Inferior parietal cortex (tissue), 1 donor: ENCODE measurements at regions not wholly inside any gene's neighbourhood (a gene's known extent, or its start where the extent isn't known, plus 50 kb on each side); places are given as distances from the start of the nearest gene placed in this dataset.

ENCODE experiments used
- DNase-seq: peaks from one replicate; pipeline ENCODE4 v3.0.0-alpha.2; 2016; ENCODE audit errors: extremely low spot score

DNA sequence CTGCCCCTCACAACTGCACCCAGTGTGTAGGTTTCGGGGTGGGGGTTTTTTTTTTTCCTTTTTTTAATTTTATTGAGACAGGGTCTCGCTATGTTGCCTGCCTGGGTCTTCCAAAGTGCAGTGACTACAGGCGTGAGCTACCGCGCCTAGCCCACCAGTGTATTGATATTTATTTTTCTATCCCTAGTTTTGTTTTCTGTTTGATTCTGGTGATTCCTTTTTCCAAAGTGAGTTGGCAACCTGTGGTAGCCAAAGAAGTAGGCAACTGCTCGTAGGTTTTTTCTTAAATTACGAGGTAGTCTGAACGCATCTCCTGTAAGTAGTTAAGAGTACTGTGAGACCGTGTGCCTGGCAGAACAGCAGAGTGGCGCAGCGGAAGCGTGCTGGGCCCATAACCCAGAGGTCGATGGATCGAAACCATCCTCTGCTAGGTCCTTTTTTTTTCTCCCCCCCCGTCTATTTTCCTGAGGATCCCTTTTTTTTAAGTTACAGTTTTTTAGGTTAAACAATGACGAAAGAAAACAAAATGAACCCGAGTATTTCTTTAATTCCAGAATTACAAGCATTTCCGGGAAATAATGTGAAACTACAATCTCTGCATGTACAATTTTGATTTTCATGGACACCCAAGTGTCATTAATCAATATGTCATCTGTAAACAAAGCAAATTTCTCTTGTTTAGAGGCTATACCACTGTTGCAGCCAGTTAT lies 78.7 kb upstream of the BTN3A2 start:
- peak; percentile 91 for DNase-seq

DNA sequence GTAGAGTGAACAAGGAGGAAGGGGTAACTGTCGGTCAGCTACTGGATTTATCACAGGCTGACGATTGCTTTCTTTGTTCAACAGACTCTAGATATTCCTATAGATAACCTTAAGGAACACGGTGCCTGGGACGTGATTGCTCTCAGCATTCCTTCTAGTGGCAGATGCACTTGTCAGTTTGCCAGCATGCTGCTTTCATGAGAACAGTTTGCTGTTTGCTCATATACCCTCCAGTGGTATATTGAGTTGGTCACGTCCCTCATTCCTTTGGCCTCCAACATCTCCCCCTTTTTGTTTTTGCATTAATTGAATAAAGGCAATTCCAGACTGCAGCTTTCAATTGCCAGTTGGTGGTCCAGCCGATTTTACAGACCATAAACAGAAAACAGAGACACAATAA lies 76.8 kb upstream of the BTN3A2 start:
- no peak for DNase-seq

GRCh38 chr6:26290941-26291340 lies 74.1 kb upstream of the BTN3A2 start:
- no peak for DNase-seq

DNA sequence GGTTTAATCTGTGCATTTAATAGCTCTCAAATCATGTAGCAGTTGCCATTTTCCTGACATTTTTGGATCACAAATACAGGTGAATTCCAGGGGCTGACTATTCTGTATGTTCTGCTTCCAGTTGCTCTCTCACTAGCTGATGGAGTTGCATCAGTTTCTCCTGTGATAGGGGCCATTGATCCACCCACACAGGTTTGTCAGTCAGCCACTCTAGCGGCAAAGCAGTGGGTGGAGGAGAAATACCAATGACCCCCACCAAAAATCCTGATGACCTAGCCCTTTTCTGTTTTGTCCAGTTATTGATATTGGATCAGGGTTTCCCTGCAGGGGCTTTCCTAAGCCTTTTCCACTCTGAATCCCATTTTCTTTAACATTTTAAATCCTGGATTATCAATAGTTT lies 72.3 kb upstream of the BTN3A2 start:
- no peak for DNase-seq

GRCh38 chr6:26294302-26294701 lies 70.7 kb upstream of the BTN3A2 start:
- DNase-seq = no peak

GRCh38 chr6:26295691-26296555 lies 69.1 kb upstream of the BTN3A2 start:
- peak; percentile 28 for DNase-seq

- no peak for DNase-seq
Observed at GRCh38 chr6:26296556-26296856, 68.5 kb upstream of the BTN3A2 start.

- DNase-seq = peak; percentile 13
Observed at GRCh38 chr6:26296857-26297648, 67.9 kb upstream of the BTN3A2 start.

DNA sequence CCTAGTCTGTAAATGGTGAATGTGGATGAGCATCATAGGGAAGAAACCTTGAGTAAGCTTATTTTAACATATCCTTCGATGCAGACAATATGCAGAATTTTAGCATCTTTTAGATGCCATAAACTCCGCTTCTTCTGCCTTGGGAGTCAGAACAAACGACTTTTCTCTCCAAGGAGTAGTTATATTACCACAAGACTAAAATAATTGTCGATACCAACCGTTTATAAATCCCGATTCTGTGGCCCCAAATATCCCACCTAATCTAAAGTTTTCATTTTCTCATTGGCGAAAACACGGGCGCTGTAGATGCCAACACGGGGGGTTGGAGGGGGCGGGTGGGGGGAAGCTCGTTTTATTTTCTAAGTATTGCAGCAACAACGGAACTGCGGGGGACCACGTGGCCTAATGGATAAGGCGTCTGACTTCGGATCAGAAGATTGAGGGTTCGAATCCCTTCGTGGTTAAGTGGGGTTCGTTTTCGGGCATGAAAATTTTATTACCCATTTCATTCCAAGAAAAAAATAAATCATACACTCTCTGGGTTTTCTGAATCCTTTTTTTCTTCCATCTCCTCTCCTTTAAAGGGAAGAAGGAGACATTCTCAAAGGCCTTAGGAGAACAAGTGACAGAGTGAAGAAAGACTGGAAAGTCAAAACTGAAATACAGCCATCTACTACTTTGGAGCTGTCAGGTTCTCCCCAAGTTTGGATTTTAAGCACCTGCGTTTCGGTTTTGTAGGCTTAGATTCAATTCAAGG lies 65.5 kb upstream of the BTN3A2 start:
- DNase-seq = no peak

DNA sequence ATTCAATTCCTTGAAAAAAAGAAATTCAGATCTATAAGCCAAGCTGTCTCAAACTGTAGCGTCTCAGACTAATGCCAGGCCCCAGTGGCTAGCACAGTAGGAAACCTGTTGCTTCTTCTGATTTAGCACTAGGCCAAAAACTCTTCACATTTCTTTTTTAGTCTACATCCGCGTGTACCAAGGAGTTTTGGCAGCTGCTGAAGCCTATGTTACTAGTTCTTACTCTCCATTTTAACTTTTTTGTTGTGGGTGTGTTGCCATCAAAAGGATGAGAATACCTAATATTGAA lies 65.0 kb upstream of the BTN3A2 start:
- no peak for DNase-seq

- DNase-seq = no peak
Observed at GRCh38 chr6:26300359-26300758, 64.6 kb upstream of the BTN3A2 start.

DNA sequence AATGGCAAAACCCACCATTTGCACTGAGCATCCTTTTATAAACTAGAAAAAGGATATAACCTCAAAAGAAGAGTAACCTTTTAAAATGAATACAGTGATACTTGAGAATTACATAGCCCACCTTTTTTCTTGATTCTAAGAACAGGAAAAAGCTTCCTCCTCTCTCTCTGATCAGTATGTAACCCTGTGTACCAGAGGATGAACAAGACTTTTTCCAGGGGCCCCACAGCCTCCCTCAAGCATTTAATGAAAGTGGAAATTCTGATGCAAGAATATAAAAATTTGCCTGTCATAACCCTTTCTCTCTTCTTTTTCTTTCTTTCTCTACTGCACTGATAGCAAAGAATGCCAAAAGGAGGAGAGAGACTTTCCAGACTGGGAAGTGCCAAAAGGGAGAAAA lies 64.2 kb upstream of the BTN3A2 start:
- DNase-seq = no peak

DNA sequence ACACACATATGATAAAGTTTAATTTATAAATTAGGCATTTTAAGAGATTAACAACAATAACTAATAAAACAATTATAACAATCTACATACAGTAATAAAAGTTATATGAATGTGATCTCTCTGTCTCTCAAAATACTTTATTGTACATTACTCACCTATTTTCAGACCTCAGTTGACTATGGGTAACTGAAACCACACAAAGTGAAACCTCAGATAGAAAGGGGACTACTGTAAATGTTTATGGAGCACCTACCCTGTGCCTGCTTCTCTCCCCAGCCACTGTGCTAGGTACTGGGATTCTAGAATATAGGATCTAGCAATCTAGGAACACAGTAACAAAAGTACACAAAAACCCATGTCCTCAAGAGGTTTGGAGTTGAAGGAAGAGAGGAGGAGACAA lies 63.4 kb upstream of the BTN3A2 start:
- no peak for DNase-seq

DNA sequence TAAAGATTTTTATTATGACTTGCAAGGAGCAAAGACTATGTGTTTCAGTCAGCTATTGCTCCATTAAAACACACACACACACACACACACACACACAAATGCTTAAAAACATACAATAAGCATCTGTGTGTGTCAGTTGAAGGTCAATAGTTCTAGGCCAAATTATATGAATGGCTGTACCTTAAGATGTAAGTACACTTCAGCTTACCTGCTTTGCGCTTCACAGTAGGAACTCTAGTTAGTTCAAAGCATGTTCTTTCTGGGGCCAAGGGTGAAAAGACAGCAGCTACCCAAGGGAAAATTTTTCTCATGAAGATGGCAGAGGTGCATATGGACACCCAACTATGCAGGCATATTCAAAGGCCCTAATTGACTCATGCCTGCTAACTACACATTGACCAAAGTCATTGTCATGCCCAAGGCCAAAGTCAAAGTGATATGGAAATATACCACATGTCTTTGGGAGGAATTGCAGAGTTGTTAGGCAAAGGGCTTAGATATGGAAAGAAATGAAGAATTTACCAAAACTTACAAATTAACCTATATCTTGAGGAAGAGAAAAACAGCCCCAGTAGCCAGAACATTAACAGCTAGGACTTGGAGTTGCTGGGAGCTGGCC lies 61.9 kb upstream of the BTN3A2 start:
- no peak for DNase-seq

DNA sequence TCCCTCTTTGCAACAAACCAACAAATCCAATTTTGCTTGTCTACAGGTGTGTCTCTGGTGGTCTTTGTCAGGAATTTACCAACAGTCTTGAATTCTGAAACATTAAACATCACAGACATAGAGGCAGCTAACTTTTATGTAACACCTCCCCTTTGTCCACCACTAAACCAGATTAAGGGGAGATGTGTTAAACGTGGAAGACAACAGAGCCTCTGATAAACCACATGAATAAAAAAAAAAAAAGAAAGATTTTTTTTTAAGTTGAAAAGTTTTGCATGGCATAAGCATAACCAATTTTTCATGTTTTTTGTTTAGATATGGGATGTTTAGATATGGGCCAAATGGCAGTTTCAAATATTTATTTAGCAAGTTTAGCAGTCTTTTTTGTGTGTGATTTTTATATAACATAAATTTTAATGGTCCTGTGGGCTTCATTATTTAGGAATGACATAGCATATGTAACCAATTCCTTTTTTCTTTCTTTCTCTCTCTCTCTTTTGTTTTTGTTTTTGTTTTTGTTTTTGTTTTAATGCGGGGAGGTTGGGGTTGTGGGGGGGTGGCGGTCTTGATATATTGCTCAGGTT lies 60.7 kb upstream of the BTN3A2 start:
- DNase-seq = no peak

- DNase-seq = peak; percentile 69
Observed at GRCh38 chr6:26304797-26305640, 60.0 kb upstream of the BTN3A2 start.

DNA sequence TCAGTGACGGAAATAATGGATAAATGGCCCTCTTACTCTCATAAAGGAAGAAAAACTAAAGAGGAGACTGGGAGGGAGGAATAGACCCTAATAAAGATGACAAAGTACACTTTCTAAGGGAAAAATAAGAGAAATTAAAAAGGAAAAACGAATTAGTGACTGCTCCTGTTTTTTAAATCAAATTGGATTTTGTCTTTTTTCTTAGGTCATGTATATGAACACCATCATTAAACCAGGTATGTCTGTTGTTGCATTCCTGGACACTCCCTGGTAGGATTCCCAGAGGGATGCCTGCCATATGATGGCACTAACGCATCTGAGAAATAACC lies 59.4 kb upstream of the BTN3A2 start:
- DNase-seq = peak; percentile 41

DNA sequence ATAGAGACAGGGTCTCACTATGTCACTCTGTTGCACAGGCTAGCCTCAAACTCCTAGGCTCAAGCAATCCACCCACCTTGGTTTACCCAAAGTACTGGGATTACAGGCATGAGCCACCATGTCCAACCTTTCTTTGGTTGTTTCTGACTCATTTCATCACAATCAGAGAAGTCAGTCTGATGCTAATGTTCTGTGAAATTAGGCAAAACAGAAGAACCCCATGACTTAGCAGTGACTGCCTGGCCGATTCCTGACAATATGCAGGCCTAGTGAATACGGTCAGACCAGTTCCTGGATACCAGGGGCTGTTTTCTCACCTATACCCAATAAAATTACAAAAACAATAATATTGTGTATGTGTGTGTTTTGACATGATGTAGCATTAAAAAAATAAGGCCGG lies 58.8 kb upstream of the BTN3A2 start:
- no peak for DNase-seq

GRCh38 chr6:26307850-26308249 lies 57.1 kb upstream of the BTN3A2 start:
- DNase-seq = no peak

- no peak for DNase-seq
Observed at GRCh38 chr6:26309731-26310142, 55.3 kb upstream of the BTN3A2 start.

DNA sequence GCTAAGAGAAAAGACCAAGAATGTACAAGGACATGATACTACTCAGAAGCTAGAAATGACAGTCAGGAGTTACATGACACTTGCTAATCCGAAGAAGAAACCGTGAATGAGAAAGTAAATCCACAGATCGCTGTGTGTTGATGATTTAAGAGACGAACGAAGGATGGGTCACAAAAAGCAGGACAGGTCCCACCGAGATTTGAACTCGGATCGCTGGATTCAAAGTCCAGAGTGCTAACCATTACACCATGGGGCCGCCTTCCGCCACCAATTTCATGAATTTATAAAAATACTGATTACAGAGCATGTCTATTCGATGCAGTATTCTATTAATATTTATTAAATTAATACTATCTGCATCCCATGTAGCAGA lies 54.0 kb upstream of the BTN3A2 start:
- DNase-seq = peak; percentile 47
